ENCODE measurements at regions not wholly inside any gene's neighbourhood (a gene's known extent, or its start where the extent isn't known, plus 50 kb on each side); places are given as distances from the start of the nearest gene placed in this dataset.

DNA sequence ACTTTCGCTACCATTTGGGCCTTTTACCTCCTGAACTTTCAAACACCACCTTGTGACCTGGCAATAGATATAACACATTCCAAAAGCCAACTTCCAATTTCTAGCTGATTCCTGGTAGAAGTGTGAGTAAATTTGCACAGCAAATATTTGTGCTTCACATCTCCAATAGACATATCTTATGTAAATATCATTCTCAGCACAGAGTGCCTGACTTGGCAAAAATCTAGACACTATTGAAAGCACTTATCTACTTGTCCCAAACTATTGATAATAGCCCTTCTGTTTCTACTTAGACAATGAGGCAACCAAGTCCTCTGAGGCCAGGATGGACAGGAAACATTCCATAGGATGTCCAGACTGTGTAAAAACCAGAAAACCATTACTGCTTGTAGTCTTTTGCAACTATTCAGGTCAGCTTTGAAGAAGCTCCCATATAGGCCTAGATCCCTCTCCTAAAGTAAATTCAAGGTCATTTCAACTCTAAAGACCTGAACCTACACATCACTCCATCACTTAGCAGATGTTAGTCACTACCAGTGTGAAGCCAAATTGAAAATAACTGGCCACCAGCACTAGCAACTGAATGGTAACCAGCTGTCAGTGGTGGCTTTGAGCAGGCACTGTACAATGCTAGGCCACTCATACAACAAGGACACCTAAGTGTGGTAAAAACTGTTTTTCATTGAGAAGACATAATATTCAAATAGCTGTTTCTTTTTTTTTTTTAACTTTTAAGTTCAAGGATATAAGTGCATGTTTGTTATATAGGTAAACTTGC is 95.3 kb upstream of the RSPO3 start:
- Histone ChIP-seq H3K36me3 (ENCODE audit: insufficient read depth, low read length) (no peaks in the 10 kb centered on the region), H4K20me1 (ENCODE audit: insufficient read depth, low read depth, low read length) (no peaks in the 10 kb centered on the region), H3K4me3 (ENCODE audit: low read length) (no peak overlapping the region), H3K4me1 (ENCODE audit: low read length) (no peaks in the 10 kb centered on the region), H3K79me2 (ENCODE audit: low read length) (no peaks in the 10 kb centered on the region), H3K9me2 (replicated peaks; ENCODE audit: insufficient read depth, low read length) (no peaks in the 10 kb centered on the region), H3K27me3 (ENCODE audit: low read length) (no peaks in the 10 kb centered on the region), H3K9ac (ENCODE audit: low read length) (no peak overlapping the region), H3K4me2 (ENCODE audit: low read depth, low read length, poor library complexity, severe bottlenecking) (no peak overlapping the region), H2AFZ (ENCODE audit: low read length) (no peak overlapping the region), H3K27ac (ENCODE audit: low read length) (no peak overlapping the region), H3K9me3 (ENCODE audit: low read length) (no peaks in the 10 kb centered on the region)
- DNase-seq: no peak

DNA sequence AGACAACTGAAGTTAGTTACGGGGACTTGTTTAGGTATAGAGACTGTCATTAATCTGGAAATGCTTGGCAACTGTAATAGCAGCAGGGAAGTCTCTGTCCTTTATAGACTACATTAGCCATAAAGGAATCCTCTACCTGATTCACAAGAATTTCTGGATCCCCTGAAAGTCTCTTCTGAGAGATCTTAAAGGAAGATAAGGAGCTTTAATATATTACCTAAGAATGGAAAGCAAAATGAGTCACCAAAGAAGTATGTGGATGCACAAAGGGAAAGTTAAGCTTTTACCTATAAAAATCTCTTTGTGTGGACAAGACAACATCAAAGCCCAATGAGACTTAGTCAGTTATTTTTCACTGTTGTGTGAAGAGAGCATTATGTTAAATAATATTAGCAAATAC is 92.2 kb upstream of the RSPO3 start:
- H3K79me2 ChIP-seq (ENCODE audit: low read length): no peaks in the 10 kb centered on the region
- H3K4me2 ChIP-seq (ENCODE audit: low read depth, low read length, poor library complexity, severe bottlenecking): no peak overlapping the region
- H4K20me1 ChIP-seq (ENCODE audit: insufficient read depth, low read depth, low read length): no peaks in the 10 kb centered on the region
- H3K9ac ChIP-seq (ENCODE audit: low read length): no peak overlapping the region
- no peaks in the 10 kb centered on the region for H3K36me3 ChIP-seq (ENCODE audit: insufficient read depth, low read length)
- H3K9me2 ChIP-seq (replicated peaks; ENCODE audit: insufficient read depth, low read length): no peaks in the 10 kb centered on the region
- no peaks in the 10 kb centered on the region for H3K27me3 ChIP-seq (ENCODE audit: low read length)
- no peaks in the 10 kb centered on the region for H3K4me1 ChIP-seq (ENCODE audit: low read length)
- H3K9me3 ChIP-seq (ENCODE audit: low read length): no peaks in the 10 kb centered on the region
- H3K27ac ChIP-seq (ENCODE audit: low read length): no peak overlapping the region
- no peak for DNase-seq
- H3K4me3 ChIP-seq (ENCODE audit: low read length): no peak overlapping the region
- no peak overlapping the region for H2AFZ ChIP-seq (ENCODE audit: low read length)

GRCh38 chr6:127030111-127030510 is 88.4 kb upstream of the RSPO3 start:
- no peak overlapping the region for H3K9ac ChIP-seq (ENCODE audit: low read length)
- H2AFZ ChIP-seq (ENCODE audit: low read length): no peak overlapping the region
- no peaks in the 10 kb centered on the region for H3K27me3 ChIP-seq (ENCODE audit: low read length)
- H3K9me2 ChIP-seq (replicated peaks; ENCODE audit: insufficient read depth, low read length): no peaks in the 10 kb centered on the region
- H3K79me2 ChIP-seq (ENCODE audit: low read length): no peaks in the 10 kb centered on the region
- H3K4me3 ChIP-seq (ENCODE audit: low read length): no peak overlapping the region
- no peaks in the 10 kb centered on the region for H3K4me1 ChIP-seq (ENCODE audit: low read length)
- H3K36me3 ChIP-seq (ENCODE audit: insufficient read depth, low read length): no peaks in the 10 kb centered on the region
- no peaks in the 10 kb centered on the region for H4K20me1 ChIP-seq (ENCODE audit: insufficient read depth, low read depth, low read length)
- no peak for DNase-seq
- H3K9me3 ChIP-seq (ENCODE audit: low read length): no peaks in the 10 kb centered on the region
- H3K27ac ChIP-seq (ENCODE audit: low read length): no peak overlapping the region
- no peak overlapping the region for H3K4me2 ChIP-seq (ENCODE audit: low read depth, low read length, poor library complexity, severe bottlenecking)

- Histone ChIP-seq H3K27ac (ENCODE audit: low read length) (no peak overlapping the region), H3K9me3 (ENCODE audit: low read length) (no peaks in the 10 kb centered on the region), H4K20me1 (ENCODE audit: insufficient read depth, low read depth, low read length) (no peaks in the 10 kb centered on the region), H3K4me1 (ENCODE audit: low read length) (no peaks in the 10 kb centered on the region), H3K27me3 (ENCODE audit: low read length) (no peaks in the 10 kb centered on the region), H3K9ac (ENCODE audit: low read length) (no peak overlapping the region), H3K4me2 (ENCODE audit: low read depth, low read length, poor library complexity, severe bottlenecking) (no peak overlapping the region), H3K4me3 (ENCODE audit: low read length) (no peak overlapping the region), H3K9me2 (replicated peaks; ENCODE audit: insufficient read depth, low read length) (no peaks in the 10 kb centered on the region), H3K79me2 (ENCODE audit: low read length) (no peaks in the 10 kb centered on the region), H3K36me3 (ENCODE audit: insufficient read depth, low read length) (no peaks in the 10 kb centered on the region), H2AFZ (ENCODE audit: low read length) (no peak overlapping the region)
- DNase-seq: no peak
Observed at GRCh38 chr6:127030836-127031235, 87.6 kb upstream of the RSPO3 start.

GRCh38 chr6:127031511-127031910 is 87.0 kb upstream of the RSPO3 start:
- no peaks in the 10 kb centered on the region for H3K27me3 ChIP-seq (ENCODE audit: low read length)
- no peak for DNase-seq
- no peaks in the 10 kb centered on the region for H3K4me1 ChIP-seq (ENCODE audit: low read length)
- H3K4me2 ChIP-seq (ENCODE audit: low read depth, low read length, poor library complexity, severe bottlenecking): no peak overlapping the region
- no peaks in the 10 kb centered on the region for H3K9me3 ChIP-seq (ENCODE audit: low read length)
- no peak overlapping the region for H3K4me3 ChIP-seq (ENCODE audit: low read length)
- no peaks in the 10 kb centered on the region for H3K79me2 ChIP-seq (ENCODE audit: low read length)
- no peak overlapping the region for H3K27ac ChIP-seq (ENCODE audit: low read length)
- no peaks in the 10 kb centered on the region for H3K36me3 ChIP-seq (ENCODE audit: insufficient read depth, low read length)
- H3K9ac ChIP-seq (ENCODE audit: low read length): no peak overlapping the region
- no peak overlapping the region for H2AFZ ChIP-seq (ENCODE audit: low read length)
- no peaks in the 10 kb centered on the region for H4K20me1 ChIP-seq (ENCODE audit: insufficient read depth, low read depth, low read length)
- no peaks in the 10 kb centered on the region for H3K9me2 ChIP-seq (replicated peaks; ENCODE audit: insufficient read depth, low read length)

DNA sequence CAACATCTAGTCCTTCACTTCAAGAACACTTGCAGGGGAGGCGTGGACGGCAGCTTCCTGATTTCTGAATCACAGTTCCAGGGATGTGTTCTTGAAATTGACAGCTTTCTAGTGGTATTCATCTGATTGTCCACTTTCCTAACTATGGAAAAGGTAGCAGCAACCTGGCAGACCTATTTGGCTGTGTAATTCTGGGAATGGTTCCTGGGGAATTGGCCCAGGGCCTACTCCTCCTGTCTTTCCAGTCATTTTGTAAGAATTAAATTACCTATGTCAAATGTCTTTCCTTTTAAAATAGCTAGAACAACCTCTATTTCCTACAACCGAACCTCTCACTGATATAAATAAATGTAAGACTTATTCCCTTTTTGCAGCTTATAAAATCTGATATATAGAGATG is 85.5 kb upstream of the RSPO3 start:
- no peaks in the 10 kb centered on the region for H3K9me2 ChIP-seq (replicated peaks; ENCODE audit: insufficient read depth, low read length)
- H3K4me3 ChIP-seq (ENCODE audit: low read length): no peak overlapping the region
- H4K20me1 ChIP-seq (ENCODE audit: insufficient read depth, low read depth, low read length): no peaks in the 10 kb centered on the region
- no peaks in the 10 kb centered on the region for H3K79me2 ChIP-seq (ENCODE audit: low read length)
- no peaks in the 10 kb centered on the region for H3K36me3 ChIP-seq (ENCODE audit: insufficient read depth, low read length)
- H3K4me2 ChIP-seq (ENCODE audit: low read depth, low read length, poor library complexity, severe bottlenecking): no peak overlapping the region
- H2AFZ ChIP-seq (ENCODE audit: low read length): no peak overlapping the region
- no peak overlapping the region for H3K9ac ChIP-seq (ENCODE audit: low read length)
- H3K4me1 ChIP-seq (ENCODE audit: low read length): no peaks in the 10 kb centered on the region
- H3K9me3 ChIP-seq (ENCODE audit: low read length): no peaks in the 10 kb centered on the region
- no peak overlapping the region for H3K27ac ChIP-seq (ENCODE audit: low read length)
- no peak for DNase-seq
- no peaks in the 10 kb centered on the region for H3K27me3 ChIP-seq (ENCODE audit: low read length)

- H3K36me3 ChIP-seq (ENCODE audit: insufficient read depth, low read length): no peaks in the 10 kb centered on the region
- H3K27me3 ChIP-seq (ENCODE audit: low read length): no peaks in the 10 kb centered on the region
- H3K4me1 ChIP-seq (ENCODE audit: low read length): no peaks in the 10 kb centered on the region
- no peak overlapping the region for H3K27ac ChIP-seq (ENCODE audit: low read length)
- no peak overlapping the region for H2AFZ ChIP-seq (ENCODE audit: low read length)
- DNase-seq: no peak
- H3K4me2 ChIP-seq (ENCODE audit: low read depth, low read length, poor library complexity, severe bottlenecking): no peak overlapping the region
- no peaks in the 10 kb centered on the region for H3K79me2 ChIP-seq (ENCODE audit: low read length)
- no peaks in the 10 kb centered on the region for H3K9me2 ChIP-seq (replicated peaks; ENCODE audit: insufficient read depth, low read length)
- no peak overlapping the region for H3K9ac ChIP-seq (ENCODE audit: low read length)
- no peaks in the 10 kb centered on the region for H4K20me1 ChIP-seq (ENCODE audit: insufficient read depth, low read depth, low read length)
- H3K4me3 ChIP-seq (ENCODE audit: low read length): no peak overlapping the region
- no peaks in the 10 kb centered on the region for H3K9me3 ChIP-seq (ENCODE audit: low read length)
Observed at GRCh38 chr6:127051571-127052260, 66.8 kb upstream of the RSPO3 start.

DNA sequence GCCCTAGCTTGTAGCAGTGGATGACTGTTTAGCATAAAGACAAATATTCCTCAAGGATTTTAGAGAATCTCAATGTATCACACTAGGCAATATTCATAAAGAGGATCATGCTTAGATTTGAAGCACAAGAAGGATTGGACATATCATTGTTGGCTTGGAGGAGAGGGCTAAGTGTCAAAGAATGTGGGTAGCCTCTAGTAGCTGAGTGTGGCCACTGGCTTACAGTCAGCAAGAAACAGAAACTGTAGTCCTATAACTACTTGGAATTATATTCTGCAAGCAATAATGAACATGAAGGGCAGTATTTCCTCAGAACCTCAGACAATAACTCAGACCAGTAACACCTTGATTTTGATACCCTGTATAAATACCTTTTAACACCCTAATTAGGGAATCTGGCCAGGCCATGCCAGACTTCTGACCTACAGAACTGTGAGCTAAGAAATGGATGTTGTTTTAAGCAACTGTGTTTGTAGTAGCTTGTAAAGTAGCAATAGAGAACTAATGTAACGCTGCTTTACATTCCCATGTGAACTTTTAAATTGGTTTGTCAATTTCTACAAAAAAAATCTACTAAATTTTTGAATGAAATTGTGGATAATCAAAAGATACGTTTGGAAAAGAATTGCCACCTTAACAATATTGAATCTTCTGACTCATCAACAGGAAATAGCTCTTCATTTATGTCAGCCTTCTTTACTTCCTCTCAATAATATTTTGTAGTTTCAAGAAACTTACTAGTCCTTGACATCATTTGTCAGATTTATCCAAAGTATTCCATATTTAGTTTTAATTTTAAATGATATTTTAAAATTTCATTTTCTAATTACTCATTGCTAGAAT is 65.2 kb upstream of the RSPO3 start:
- no peak for DNase-seq
- no peak overlapping the region for H3K4me2 ChIP-seq (ENCODE audit: low read depth, low read length, poor library complexity, severe bottlenecking)

More for the DNA sequence above, 65.2 kb upstream of the RSPO3 start:
- H3K79me2 ChIP-seq (ENCODE audit: low read length): no peaks in the 10 kb centered on the region
- H3K36me3 ChIP-seq (ENCODE audit: insufficient read depth, low read length): no peaks in the 10 kb centered on the region
- H3K9me2 ChIP-seq (replicated peaks; ENCODE audit: insufficient read depth, low read length): no peaks in the 10 kb centered on the region
- no peak overlapping the region for H3K9ac ChIP-seq (ENCODE audit: low read length)
- H4K20me1 ChIP-seq (ENCODE audit: insufficient read depth, low read depth, low read length): no peaks in the 10 kb centered on the region
- no peak overlapping the region for H2AFZ ChIP-seq (ENCODE audit: low read length)
- no peak overlapping the region for H3K4me3 ChIP-seq (ENCODE audit: low read length)
- no peaks in the 10 kb centered on the region for H3K9me3 ChIP-seq (ENCODE audit: low read length)
- H3K27me3 ChIP-seq (ENCODE audit: low read length): no peaks in the 10 kb centered on the region
- H3K27ac ChIP-seq (ENCODE audit: low read length): no peak overlapping the region
- no peaks in the 10 kb centered on the region for H3K4me1 ChIP-seq (ENCODE audit: low read length)

Data from Karpas-422 (cell line).